Aorta (tissue), 5 donors: ENCODE measurements at regions not wholly inside any gene's neighbourhood (a gene's known extent, or its start where the extent isn't known, plus 50 kb on each side); places are given as distances from the start of the nearest gene placed in this dataset.

ENCODE experiments used
- ATAC-seq: fragments of 200-7000 bp; cut with Tn5 transposase; one replicate; pipeline ENCODE4 v1.9.1; 2022; ENCODE audit warnings: moderate library complexity; ENCODE audit not compliant: low FRiP score
- DNase-seq, 2 donors: peaks; one replicate each; pipeline ENCODE4 v3.0.0-alpha.2; 2020
- H3K27ac ChIP-seq, 2 donors: one replicate each; pipeline ENCODE4 v1.5.1; 2013; ENCODE audit warnings: low read length in 2 of 2, mild to moderate bottlenecking in 2 of 2, moderate library complexity in 2 of 2, control low read depth in 1 of 2, inconsistent platforms in 1 of 2, low read depth in 1 of 2
- H3K27me3 ChIP-seq, 2 donors: one replicate each; pipeline ENCODE4 v1.6.1; 2013; ENCODE audit warnings: control low read depth in 1 of 2, low read length in 1 of 2, mild to moderate bottlenecking in 1 of 2, moderate library complexity in 1 of 2; ENCODE audit not compliant: insufficient read depth in 2 of 2, control insufficient read depth in 1 of 2
- H3K36me3 ChIP-seq, 2 donors: one replicate each; pipeline ENCODE4 v1.6.1; 2013; ENCODE audit warnings: control low read depth in 1 of 2, low read length in 1 of 2, mild to moderate bottlenecking in 1 of 2; ENCODE audit not compliant: insufficient read depth in 2 of 2, control insufficient read depth in 1 of 2
- H3K4me1 ChIP-seq, 2 donors: one replicate each; pipeline ENCODE4 v1.6.1; 2013; ENCODE audit warnings: low read length in 2 of 2, control low read depth in 1 of 2, mild to moderate bottlenecking in 1 of 2, moderate library complexity in 1 of 2; ENCODE audit not compliant: insufficient read depth in 2 of 2, control insufficient read depth in 1 of 2
- H3K4me3 ChIP-seq, 2 donors: one replicate each; pipeline ENCODE4 v1.5.1; 2013; ENCODE audit warnings: low read length in 2 of 2, control low read depth in 1 of 2, mild to moderate bottlenecking in 1 of 2
- H3K9me3 ChIP-seq: one replicate; pipeline ENCODE4 v1.6.1; 2013; ENCODE audit warnings: mild to moderate bottlenecking, low read length; ENCODE audit not compliant: control insufficient read depth
- whole genome bisulfite sequencing, 2 donors: extraction: QIAGEN DNeasy Blood & Tissue Kit; methylation state at CpG; one replicate each; pipeline ENCODE4 v1.1.7; 2013; 5-methylcytosine and 5-hydroxymethylcytosine counted together
- intact Hi-C, 2 donors: fragments of 100-400 bp; cut with DNase I; formaldehyde crosslinking; loops; one replicate each; pipeline versions ENCODE4 v1.14.2 to v1.15.0; 2022
- donor health status: healthy with polysubstance abuse.
- donor health status: Bipolar disorder and iron deficiency.
- donor health status: DM: no; HTN: no; CAD: no.
- donor health status: DM: no; HTN: no; CAD: no.
- donor health status: DM: yes; HTN: yes; CAD: no.

DNA sequence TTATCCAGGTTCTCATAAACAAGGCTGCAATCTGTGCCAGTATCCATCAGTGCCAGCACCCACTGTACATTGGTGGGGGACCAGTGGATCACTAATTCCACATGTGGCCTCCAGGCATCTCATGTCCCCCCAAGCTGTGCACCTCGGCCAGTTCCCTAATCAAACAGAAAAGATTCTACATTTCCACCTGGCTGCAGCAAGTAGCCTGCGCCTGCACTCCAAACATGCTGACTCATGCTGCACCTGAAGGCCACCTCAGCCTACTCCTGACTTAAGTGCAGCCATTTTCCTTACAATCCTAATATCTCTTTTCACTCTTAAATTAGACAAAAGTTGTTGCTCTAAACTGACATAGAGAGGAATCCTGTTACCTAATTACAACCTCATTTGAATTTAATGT is 729.4 kb upstream of the MIR17HG start:
- Histone ChIP-seq H3K36me3 (no peaks in the 10 kb centered on the region), H3K4me1 (no peaks in the 10 kb centered on the region), H3K27ac (no peak overlapping the region), H3K27me3 (no peaks in the 10 kb centered on the region), H3K9me3 (no peaks in the 10 kb centered on the region), H3K4me3 (no peak overlapping the region)
- intact Hi-C loops, result no loop called here
- 90 to 95% methylated on average over 2 of the region's 2 CpGs for WGBS, 2 donors
- DNase-seq (no peak), ATAC-seq (no peak)

DNA sequence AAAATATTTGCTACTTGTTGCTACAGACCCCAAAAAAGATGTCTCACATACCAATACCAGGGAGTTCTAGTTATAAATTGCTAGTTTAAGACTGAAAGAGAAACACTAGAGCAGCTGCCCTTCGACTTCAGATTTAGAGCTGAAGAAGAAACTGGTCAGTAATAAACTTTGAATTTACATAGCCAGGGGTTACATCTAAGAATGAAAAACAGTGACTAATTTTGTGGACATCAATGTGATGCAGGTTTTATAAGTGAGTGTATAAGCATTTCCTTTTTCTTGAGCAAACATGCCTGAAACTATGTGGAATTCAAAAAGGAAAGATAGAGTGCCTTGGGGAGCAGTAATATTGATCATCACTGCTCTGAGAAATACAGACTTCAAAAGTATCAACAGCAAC is 724.9 kb upstream of the MIR17HG start:
- H3K4me1 ChIP-seq, result no peaks in the 10 kb centered on the region
- H3K27ac ChIP-seq, result no peak overlapping the region
- H3K4me3 ChIP-seq, result no peak overlapping the region
- H3K9me3 ChIP-seq, result no peaks in the 10 kb centered on the region
- H3K27me3 ChIP-seq, result no peaks in the 10 kb centered on the region
- no peak for ATAC-seq
- DNase-seq, result no peak
- H3K36me3 ChIP-seq, result no peaks in the 10 kb centered on the region
- WGBS, 2 donors, result 21 to 49% methylated on average over 1 of the region's 1 CpG
- intact Hi-C loops, result no loop called here

DNA sequence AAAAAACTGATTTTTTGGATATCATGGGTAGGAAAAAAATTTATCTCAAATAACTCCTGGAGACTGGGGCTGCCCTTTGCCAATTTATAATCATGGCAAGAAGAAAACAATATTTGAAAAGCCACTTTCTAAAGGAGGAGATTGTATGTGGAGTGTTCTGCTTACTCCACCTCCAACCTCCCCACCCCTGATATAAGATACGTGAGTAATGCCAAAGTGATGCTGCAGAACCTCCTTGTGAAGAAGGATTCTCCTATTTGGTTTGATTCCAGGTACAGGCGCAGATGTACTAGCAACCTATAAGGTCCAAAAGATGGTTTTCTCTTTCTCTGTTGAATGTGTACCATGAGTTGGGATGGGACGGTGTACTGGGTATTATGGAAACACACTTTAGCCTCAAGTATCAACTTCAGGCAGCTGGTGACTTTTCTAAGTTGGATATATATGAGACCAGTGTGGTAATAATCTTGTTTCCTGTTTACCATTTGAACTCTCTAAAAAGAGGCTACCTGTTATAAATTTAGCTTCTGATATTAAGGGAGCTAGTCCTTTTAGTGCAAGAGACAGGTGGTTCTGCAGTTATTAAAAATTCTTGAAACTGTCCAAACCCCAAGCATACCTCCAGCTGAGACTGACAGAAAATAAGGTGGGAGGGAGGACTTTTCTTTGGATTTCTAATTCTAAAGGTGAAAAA is 724.0 kb upstream of the MIR17HG start:
- intact Hi-C loops, result no loop called here
- H3K27me3 ChIP-seq, result no peaks in the 10 kb centered on the region

DNA sequence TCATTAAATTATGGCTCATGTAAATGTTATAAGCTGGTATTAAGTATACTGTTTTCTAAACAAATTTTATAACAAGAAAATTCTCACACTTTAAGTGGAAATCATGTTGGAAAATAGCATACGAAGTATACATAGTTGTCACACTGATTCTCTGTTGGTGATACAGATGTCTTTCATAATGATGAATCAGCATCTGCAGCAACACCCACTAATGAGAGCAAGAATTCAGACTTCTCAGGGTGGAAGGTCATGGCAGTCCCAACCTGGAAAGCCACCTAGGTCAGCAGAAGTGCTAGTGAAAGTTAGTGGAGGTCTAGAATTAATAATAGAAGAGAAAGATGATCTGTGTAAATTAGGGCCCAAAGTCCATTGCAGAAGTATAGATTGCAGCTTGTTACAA is 719.7 kb upstream of the MIR17HG start:
- H3K9me3 ChIP-seq, result peaks cover 1% of the 10 kb centered on the region
- ATAC-seq, result no peak
- no peaks in the 10 kb centered on the region for H3K36me3 ChIP-seq
- intact Hi-C loops, result no loop called here
- no peak overlapping the region for H3K27ac ChIP-seq
- WGBS, 2 donors, result 82 to 83% methylated on average over 1 of the region's 1 CpG
- H3K27me3 ChIP-seq, result no peaks in the 10 kb centered on the region
- H3K4me1 ChIP-seq, result no peaks in the 10 kb centered on the region
- H3K4me3 ChIP-seq, result no peak overlapping the region
- DNase-seq, result no peak

More for the DNA sequence above, 724.0 kb upstream of the MIR17HG start:
- ATAC-seq (no peak), DNase-seq (no peak)
- Histone ChIP-seq H3K9me3 (peaks cover 1% of the 10 kb centered on the region), H3K27ac (no peak overlapping the region), H3K4me1 (no peaks in the 10 kb centered on the region), H3K4me3 (no peak overlapping the region), H3K36me3 (no peaks in the 10 kb centered on the region)
- WGBS, 2 donors, result 87 to 88% methylated on average over 3 of the region's 3 CpGs

DNA sequence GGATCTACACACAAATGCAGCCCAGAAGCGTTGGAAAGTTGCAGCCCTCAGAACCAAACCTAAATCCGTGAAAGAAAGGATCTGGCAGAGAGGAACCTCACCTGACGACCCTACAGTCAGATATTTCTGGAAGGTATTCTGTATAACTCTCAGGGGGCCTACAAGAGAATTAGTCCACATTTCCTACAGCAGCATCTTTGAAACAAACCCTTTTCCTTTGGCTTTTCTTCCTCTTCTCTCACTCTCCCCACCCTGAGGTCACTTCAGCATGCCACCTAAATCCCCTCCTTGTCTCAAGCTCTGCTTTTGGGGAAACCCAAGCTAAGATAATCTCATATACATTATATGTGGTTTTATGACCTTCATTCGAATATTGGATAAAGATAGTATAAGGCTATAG is 719.0 kb upstream of the MIR17HG start:
- Histone ChIP-seq H3K4me1 (no peaks in the 10 kb centered on the region), H3K36me3 (no peaks in the 10 kb centered on the region), H3K27me3 (no peaks in the 10 kb centered on the region), H3K9me3 (peaks cover 1% of the 10 kb centered on the region), H3K4me3 (no peak overlapping the region), H3K27ac (no peak overlapping the region)
- 83 to 86% methylated on average over 4 of the region's 4 CpGs for WGBS, 2 donors
- intact Hi-C loops, result no loop called here
- DNase-seq (no peak), ATAC-seq (no peak)

DNA sequence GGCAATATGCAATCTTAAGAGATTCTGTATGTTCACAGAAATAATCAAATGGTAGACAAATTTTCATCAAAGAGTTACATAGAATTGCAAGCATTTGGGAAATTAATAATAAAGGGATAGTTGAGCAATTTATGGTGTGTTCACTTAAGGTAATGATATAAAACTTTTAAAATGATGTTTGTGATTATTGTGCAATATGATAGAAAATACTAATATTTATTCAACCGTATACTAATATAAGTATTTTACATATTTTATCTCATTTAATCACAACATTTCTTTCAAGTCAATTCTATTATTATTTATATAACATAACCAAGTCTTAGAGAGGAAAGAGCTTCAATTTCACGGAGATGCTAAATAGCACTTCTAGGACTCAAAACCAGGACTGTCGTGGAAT is 716.8 kb upstream of the MIR17HG start:
- no peaks in the 10 kb centered on the region for H3K4me1 ChIP-seq
- no peaks in the 10 kb centered on the region for H3K27me3 ChIP-seq
- WGBS, 2 donors, result 92 to 93% methylated on average over 3 of the region's 3 CpGs
- intact Hi-C loops, result no loop called here
- no peak for DNase-seq
- no peak for ATAC-seq
- H3K4me3 ChIP-seq, result no peak overlapping the region
- H3K27ac ChIP-seq, result no peak overlapping the region
- H3K36me3 ChIP-seq, result no peaks in the 10 kb centered on the region
- peaks cover 1% of the 10 kb centered on the region for H3K9me3 ChIP-seq

DNA sequence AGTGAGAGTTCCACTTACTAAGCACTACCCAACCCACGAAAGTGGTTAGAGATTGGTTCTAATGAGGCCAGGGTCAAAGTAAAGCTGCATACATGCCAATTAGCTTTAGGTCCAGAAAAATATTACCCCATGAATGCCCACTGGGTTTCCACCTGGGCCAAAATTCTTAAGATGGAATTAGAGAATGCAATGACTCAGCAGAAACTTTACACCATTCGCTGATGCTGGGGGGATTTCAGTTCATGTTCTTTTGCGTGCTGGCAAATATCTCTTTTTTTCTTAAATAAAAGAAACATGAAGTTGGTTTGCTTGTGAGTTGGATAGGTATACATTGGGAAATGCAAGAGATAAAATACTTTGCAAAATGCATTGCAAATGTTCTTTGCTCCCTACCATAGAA is 715.3 kb upstream of the MIR17HG start:
- 85 to 87% methylated on average over 3 of the region's 3 CpGs for WGBS, 2 donors
- ATAC-seq, result no peak
- intact Hi-C loops, result no loop called here

DNA sequence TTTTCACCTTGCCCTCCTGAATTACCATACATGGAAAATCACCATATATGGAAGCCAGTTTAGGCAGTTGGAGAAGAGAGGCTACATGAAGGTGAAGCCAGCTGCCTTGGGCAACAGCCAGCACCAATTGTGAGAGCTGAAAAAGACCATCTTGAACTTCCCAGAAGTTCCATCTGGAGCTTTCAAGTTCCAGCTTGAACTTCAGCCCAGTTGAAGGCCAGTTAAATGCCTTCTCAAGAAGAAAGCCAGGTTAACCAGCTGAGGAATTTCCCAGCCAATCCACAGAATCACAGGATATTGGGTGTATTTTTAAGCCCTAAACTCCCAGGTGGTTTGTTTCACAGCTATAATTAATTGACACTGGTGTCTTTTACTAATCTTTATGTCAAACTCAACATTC is 713.6 kb upstream of the MIR17HG start:
- ATAC-seq (no peak), DNase-seq (no peak)
- intact Hi-C loops, result no loop called here
- no peaks in the 10 kb centered on the region for H3K27me3 ChIP-seq
- H3K36me3 ChIP-seq, result no peaks in the 10 kb centered on the region
- H3K27ac ChIP-seq, result no peak overlapping the region
- H3K4me1 ChIP-seq, result no peaks in the 10 kb centered on the region
- H3K4me3 ChIP-seq, result no peak overlapping the region
- no peaks in the 10 kb centered on the region for H3K9me3 ChIP-seq

More for the DNA sequence above, 715.3 kb upstream of the MIR17HG start:
- H3K4me1 ChIP-seq, result no peaks in the 10 kb centered on the region
- no peaks in the 10 kb centered on the region for H3K36me3 ChIP-seq
- H3K27me3 ChIP-seq, result no peaks in the 10 kb centered on the region
- no peak for DNase-seq
- H3K9me3 ChIP-seq, result peaks cover 1% of the 10 kb centered on the region
- no peak overlapping the region for H3K27ac ChIP-seq
- H3K4me3 ChIP-seq, result no peak overlapping the region

DNA sequence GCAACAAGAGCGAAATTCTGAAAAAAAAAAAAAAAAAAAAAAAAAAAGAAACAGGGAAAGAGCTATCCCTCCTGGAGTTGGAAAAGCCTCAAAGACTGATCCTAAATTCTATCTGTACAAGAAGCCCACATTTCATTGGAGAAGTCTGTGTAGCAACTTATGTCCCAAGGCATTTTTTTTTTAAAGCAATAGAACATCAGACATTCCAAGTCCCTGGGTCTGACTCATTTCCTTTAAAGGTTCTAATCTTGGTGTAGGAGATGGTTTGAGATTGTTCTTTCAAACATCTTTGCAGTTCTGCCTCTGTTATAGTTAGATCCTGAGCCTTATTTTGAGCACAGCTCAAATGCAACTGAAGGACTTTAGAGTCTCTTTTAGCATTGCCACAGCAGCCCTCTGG is 706.5 kb upstream of the MIR17HG start:
- H3K9me3 ChIP-seq, result no peaks in the 10 kb centered on the region
- no peaks in the 10 kb centered on the region for H3K27me3 ChIP-seq
- H3K4me3 ChIP-seq, result no peak overlapping the region
- no peaks in the 10 kb centered on the region for H3K36me3 ChIP-seq
- DNase-seq, result no peak
- ATAC-seq, result no peak
- no peak overlapping the region for H3K27ac ChIP-seq
- WGBS, 2 donors, result 93 to 100% methylated on average over 1 of the region's 1 CpG
- intact Hi-C loops, result no loop called here
- H3K4me1 ChIP-seq, result no peaks in the 10 kb centered on the region
